ENCODE measurements at regions not wholly inside any gene's neighbourhood (a gene's known extent, or its start where the extent isn't known, plus 50 kb on each side); places are given as distances from the start of the nearest gene placed in this dataset.

GRCh38 chr18:4677006-4677405, 221.9 kb upstream of the DLGAP1 start:
- Histone ChIP-seq H3K9ac (no peak overlapping the region), H3K36me3 (no peaks in the 10 kb centered on the region), H3K9me3 (no peaks in the 10 kb centered on the region), H4K20me1 (no peaks in the 10 kb centered on the region), H3K27ac (no peak overlapping the region), H3K27me3 (no peaks in the 10 kb centered on the region), H3K4me2 (no peak overlapping the region), H3K4me3 (no peak overlapping the region), H3K4me1 (no peaks in the 10 kb centered on the region)
- TF ChIP-seq Cebpa-rat (IDR thresholded peaks at IDR 0.05) = no peak

GRCh38 chr18:4672162-4672561, 217.1 kb upstream of the DLGAP1 start:
- H4K20me1 ChIP-seq = no peaks in the 10 kb centered on the region
- H3K9ac ChIP-seq = no peak overlapping the region
- peaks cover 32% of the 10 kb centered on the region for H3K9me3 ChIP-seq
- no peaks in the 10 kb centered on the region for H3K27me3 ChIP-seq
- no peaks in the 10 kb centered on the region for H3K36me3 ChIP-seq
- no peak overlapping the region for H3K27ac ChIP-seq
- no peak for TF ChIP-seq Cebpa-rat (IDR thresholded peaks at IDR 0.05)
- H3K4me3 ChIP-seq = no peak overlapping the region
- H3K4me1 ChIP-seq = no peaks in the 10 kb centered on the region
- no peak overlapping the region for H3K4me2 ChIP-seq

GRCh38 chr18:4658804-4659203, 203.7 kb upstream of the DLGAP1 start:
- Histone ChIP-seq H3K27ac (no peak overlapping the region), H3K4me1 (no peaks in the 10 kb centered on the region), H3K27me3 (no peaks in the 10 kb centered on the region), H3K9ac (no peak overlapping the region), H3K36me3 (no peaks in the 10 kb centered on the region), H4K20me1 (no peaks in the 10 kb centered on the region), H3K4me3 (no peak overlapping the region), H3K9me3 (0 out of 2 replicates have a peak, but pooled peaks cover 9% of the 10 kb centered on the region), H3K4me2 (no peak overlapping the region)
- TF ChIP-seq Cebpa-rat (IDR thresholded peaks at IDR 0.05) = no peak

- no peak for TF ChIP-seq Cebpa-rat (IDR thresholded peaks at IDR 0.05)
- Histone ChIP-seq H3K27me3 (no peaks in the 10 kb centered on the region), H3K9ac (no peak overlapping the region), H3K9me3 (no peaks in the 10 kb centered on the region), H3K27ac (no peak overlapping the region), H4K20me1 (no peaks in the 10 kb centered on the region), H3K4me2 (no peak overlapping the region), H3K4me3 (no peak overlapping the region), H3K4me1 (no peaks in the 10 kb centered on the region), H3K36me3 (no peaks in the 10 kb centered on the region)
These were observed 198.3 kb upstream of the DLGAP1 start for GRCh38 chr18:4653418-4653817.

- Histone ChIP-seq H3K27me3 (no peaks in the 10 kb centered on the region), H3K36me3 (no peaks in the 10 kb centered on the region), H3K4me2 (no peak overlapping the region), H3K9ac (no peak overlapping the region), H4K20me1 (no peaks in the 10 kb centered on the region), H3K27ac (no peak overlapping the region), H3K9me3 (no peaks in the 10 kb centered on the region), H3K4me1 (peaks cover 40% of the 10 kb centered on the region), H3K4me3 (no peak overlapping the region)
- TF ChIP-seq Cebpa-rat (IDR thresholded peaks at IDR 0.05) = no peak
These were observed 186.8 kb upstream of the DLGAP1 start for GRCh38 chr18:4641771-4642368.

- Histone ChIP-seq H4K20me1 (no peaks in the 10 kb centered on the region), H3K27ac (no peak overlapping the region), H3K4me1 (peaks cover 47% of the 10 kb centered on the region), H3K27me3 (no peaks in the 10 kb centered on the region), H3K36me3 (no peaks in the 10 kb centered on the region), H3K9ac (no peak overlapping the region), H3K9me3 (no peaks in the 10 kb centered on the region), H3K4me3 (no peak overlapping the region), H3K4me2 (peak overlapping the region; percentile 81)
- no peak for TF ChIP-seq Cebpa-rat (IDR thresholded peaks at IDR 0.05)
These were observed 185.4 kb upstream of the DLGAP1 start for GRCh38 chr18:4640349-4641012.

- peak overlapping the region; percentile 81 for H3K4me2 ChIP-seq
- no peaks in the 10 kb centered on the region for H3K27me3 ChIP-seq
- no peaks in the 10 kb centered on the region for H4K20me1 ChIP-seq
- no peak for TF ChIP-seq Cebpa-rat (IDR thresholded peaks at IDR 0.05)
- H3K36me3 ChIP-seq = no peaks in the 10 kb centered on the region
- H3K9me3 ChIP-seq = no peaks in the 10 kb centered on the region
- H3K9ac ChIP-seq = no peak overlapping the region
- peaks cover 47% of the 10 kb centered on the region for H3K4me1 ChIP-seq
- no peak overlapping the region for H3K4me3 ChIP-seq
- no peak overlapping the region for H3K27ac ChIP-seq
These were observed 184.7 kb upstream of the DLGAP1 start for GRCh38 chr18:4639628-4640310.

- Histone ChIP-seq H4K20me1 (no peaks in the 10 kb centered on the region), H3K4me1 (peaks cover 47% of the 10 kb centered on the region), H3K27me3 (no peaks in the 10 kb centered on the region), H3K4me3 (no peak overlapping the region), H3K4me2 (peak overlapping the region; percentile 81), H3K9me3 (no peaks in the 10 kb centered on the region), H3K9ac (no peak overlapping the region), H3K27ac (no peak overlapping the region), H3K36me3 (no peaks in the 10 kb centered on the region)
- TF ChIP-seq Cebpa-rat (IDR thresholded peaks at IDR 0.05) = no peak
These were observed 183.6 kb upstream of the DLGAP1 start for GRCh38 chr18:4638680-4639079.

- no peak overlapping the region for H3K4me2 ChIP-seq
- no peaks in the 10 kb centered on the region for H3K9me3 ChIP-seq
- no peaks in the 10 kb centered on the region for H4K20me1 ChIP-seq
- H3K4me3 ChIP-seq = no peak overlapping the region
- no peak overlapping the region for H3K27ac ChIP-seq
- H3K9ac ChIP-seq = no peak overlapping the region
- H3K4me1 ChIP-seq = peaks cover 47% of the 10 kb centered on the region
- H3K27me3 ChIP-seq = no peaks in the 10 kb centered on the region
- no peaks in the 10 kb centered on the region for H3K36me3 ChIP-seq
- TF ChIP-seq Cebpa-rat (IDR thresholded peaks at IDR 0.05) = no peak
These were observed 182.8 kb upstream of the DLGAP1 start for GRCh38 chr18:4637876-4638275.

- Histone ChIP-seq H3K4me1 (peaks cover 47% of the 10 kb centered on the region), H3K27ac (no peak overlapping the region), H3K4me3 (no peak overlapping the region), H4K20me1 (no peaks in the 10 kb centered on the region), H3K9ac (no peak overlapping the region), H3K4me2 (peak overlapping the region; percentile 36), H3K27me3 (no peaks in the 10 kb centered on the region), H3K9me3 (no peaks in the 10 kb centered on the region), H3K36me3 (no peaks in the 10 kb centered on the region)
- no peak for TF ChIP-seq Cebpa-rat (IDR thresholded peaks at IDR 0.05)
These were observed 181.9 kb upstream of the DLGAP1 start for GRCh38 chr18:4636967-4637366.

All from BLaER1 (cell line).